Esophagus squamous epithelium (tissue), 4 donors: ENCODE measurements at regions not wholly inside any gene's neighbourhood (a gene's known extent, or its start where the extent isn't known, plus 50 kb on each side); places are given as distances from the start of the nearest gene placed in this dataset.

Source experiments
- POLR2A ChIP-seq, 4 donors: fragments of 450-650 bp; IDR thresholded peaks; one replicate each; pipeline ENCODE4 v1.6.1; 2017; ENCODE audit warnings: antibody characterized with exemption in 4 of 4, mild to moderate bottlenecking in 4 of 4, moderate library complexity in 3 of 4
- TF ChIP-seq, protein P1 (sequence below), 6 experiments: fragments of 450-650 bp in 4 of 6; fragments of 200-600 bp in 2 of 6; sonication (generic) in 2 of 6; IDR thresholded peaks; one replicate each; pipeline ENCODE4 v1.5.1; 2016 to 2019; ENCODE audit warnings: antibody characterized with exemption in 6 of 6, mild to moderate bottlenecking in 4 of 6, moderate library complexity in 4 of 6

DNA sequence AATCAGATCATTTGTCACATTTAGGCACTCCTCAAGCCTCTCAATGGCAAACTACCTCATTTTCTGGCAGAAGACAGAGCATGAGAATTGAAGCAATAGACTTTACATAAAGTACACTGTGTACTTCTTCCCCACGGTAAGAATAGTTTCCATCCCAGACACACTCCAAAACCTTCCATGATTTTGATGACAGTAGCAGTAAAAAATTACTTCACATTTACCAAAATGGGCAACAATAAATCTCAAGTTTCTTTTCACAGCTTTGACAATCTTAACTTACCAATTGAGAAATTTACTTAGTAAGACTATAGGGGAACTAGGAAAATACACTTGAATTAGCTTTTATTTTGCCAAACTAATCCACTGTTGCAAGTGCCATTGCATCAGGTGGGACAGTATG lies 353.8 kb downstream of the HAO1 start:
- TF ChIP-seq, protein P1, sequence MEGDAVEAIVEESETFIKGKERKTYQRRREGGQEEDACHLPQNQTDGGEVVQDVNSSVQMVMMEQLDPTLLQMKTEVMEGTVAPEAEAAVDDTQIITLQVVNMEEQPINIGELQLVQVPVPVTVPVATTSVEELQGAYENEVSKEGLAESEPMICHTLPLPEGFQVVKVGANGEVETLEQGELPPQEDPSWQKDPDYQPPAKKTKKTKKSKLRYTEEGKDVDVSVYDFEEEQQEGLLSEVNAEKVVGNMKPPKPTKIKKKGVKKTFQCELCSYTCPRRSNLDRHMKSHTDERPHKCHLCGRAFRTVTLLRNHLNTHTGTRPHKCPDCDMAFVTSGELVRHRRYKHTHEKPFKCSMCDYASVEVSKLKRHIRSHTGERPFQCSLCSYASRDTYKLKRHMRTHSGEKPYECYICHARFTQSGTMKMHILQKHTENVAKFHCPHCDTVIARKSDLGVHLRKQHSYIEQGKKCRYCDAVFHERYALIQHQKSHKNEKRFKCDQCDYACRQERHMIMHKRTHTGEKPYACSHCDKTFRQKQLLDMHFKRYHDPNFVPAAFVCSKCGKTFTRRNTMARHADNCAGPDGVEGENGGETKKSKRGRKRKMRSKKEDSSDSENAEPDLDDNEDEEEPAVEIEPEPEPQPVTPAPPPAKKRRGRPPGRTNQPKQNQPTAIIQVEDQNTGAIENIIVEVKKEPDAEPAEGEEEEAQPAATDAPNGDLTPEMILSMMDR (IDR thresholded peaks at IDR 0.05) = no peak
- TF ChIP-seq POLR2A (IDR thresholded peaks at IDR 0.05) = no peak
